GM18508 (cell line): ENCODE measurements at regions not wholly inside any gene's neighbourhood (a gene's known extent, or its start where the extent isn't known, plus 50 kb on each side); places are given as distances from the start of the nearest gene placed in this dataset.

Source experiments
- ATAC-seq: cut with Tn5 transposase; IDR thresholded peaks from one replicate; pipeline ENCODE4 v1.9.1; 2021; ENCODE audit warnings: moderate number of reproducible peaks; ENCODE audit not compliant: insufficient read depth, unreplicated experiment

DNA sequence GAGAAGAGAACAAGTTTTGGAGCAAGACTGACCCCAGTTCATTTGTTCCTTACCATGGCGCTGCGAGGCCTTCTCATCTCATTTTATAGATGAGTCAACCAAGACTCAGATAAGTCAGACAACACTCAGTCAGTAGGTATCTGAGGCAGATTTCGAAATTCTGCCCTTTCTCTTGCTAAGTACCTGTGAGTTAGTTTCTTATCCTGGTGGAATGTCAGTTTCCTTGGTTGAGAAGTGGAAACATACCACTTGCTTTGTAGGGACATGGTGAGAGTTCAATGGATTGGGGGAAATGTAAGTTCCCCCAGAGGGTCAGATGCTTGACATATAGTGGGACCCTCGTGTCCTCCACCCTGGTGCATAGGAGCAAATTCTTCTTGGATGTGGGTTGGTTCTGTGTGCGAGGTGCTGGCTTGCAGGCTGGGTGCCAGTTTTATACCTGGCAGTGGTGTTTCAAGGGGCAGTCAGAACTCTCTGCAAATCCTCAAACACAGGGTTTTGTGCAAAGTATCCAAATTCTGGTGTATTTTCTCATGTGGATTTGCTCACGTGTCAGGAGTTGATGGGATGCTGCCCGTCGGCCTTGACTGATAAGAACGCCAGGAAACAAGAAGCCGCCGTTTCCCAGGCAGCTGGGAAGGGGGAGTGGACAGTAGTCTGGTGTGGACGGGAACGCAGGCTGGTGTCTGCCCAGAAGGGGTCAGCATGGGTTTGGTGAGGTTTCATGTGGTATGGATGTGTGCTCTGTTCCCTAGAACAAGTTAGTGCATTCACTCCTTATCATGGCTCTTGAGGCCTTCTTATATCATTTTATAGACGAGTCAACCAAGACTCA lies 61.1 kb upstream of the CIBAR2 start:
- ATAC-seq, result no peak

DNA sequence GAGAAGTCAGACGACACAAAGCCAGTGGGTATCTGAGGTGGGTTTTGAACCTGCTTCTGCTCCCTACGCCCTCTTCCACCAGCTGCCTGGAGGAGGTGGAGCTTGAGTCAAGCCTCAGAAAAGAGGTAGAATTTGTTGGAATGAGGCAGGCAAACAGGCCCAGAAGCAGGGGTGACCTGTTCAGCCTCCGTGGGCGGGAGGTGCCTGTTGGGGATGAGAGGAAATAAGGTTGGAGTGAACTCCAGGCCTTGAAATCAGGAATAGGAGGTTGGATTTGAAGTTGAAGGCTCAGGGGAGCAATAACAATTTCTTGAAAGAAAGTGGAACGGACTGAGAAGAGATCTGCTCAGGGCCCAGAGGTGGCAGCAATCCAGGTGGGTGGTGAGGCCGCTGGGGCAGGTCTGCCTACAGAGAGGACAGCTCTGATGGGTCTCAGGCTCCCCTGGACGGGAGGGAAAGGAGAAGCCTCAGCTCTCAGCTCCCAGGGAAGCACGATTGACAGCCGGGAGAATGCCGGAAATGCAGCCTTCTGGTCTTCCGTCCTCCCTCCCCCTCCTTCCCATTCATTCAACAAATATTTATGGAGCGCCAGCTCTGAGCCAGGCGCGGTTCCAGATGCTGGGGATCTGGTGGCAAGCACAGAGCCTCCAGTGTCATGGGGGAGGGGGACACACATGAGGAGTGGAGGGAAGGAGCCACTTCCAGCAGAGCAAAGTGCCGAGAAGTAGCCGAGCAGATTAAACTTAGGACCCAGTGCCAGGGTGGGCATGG lies 61.9 kb upstream of the CIBAR2 start:
- ATAC-seq, result no peak

DNA sequence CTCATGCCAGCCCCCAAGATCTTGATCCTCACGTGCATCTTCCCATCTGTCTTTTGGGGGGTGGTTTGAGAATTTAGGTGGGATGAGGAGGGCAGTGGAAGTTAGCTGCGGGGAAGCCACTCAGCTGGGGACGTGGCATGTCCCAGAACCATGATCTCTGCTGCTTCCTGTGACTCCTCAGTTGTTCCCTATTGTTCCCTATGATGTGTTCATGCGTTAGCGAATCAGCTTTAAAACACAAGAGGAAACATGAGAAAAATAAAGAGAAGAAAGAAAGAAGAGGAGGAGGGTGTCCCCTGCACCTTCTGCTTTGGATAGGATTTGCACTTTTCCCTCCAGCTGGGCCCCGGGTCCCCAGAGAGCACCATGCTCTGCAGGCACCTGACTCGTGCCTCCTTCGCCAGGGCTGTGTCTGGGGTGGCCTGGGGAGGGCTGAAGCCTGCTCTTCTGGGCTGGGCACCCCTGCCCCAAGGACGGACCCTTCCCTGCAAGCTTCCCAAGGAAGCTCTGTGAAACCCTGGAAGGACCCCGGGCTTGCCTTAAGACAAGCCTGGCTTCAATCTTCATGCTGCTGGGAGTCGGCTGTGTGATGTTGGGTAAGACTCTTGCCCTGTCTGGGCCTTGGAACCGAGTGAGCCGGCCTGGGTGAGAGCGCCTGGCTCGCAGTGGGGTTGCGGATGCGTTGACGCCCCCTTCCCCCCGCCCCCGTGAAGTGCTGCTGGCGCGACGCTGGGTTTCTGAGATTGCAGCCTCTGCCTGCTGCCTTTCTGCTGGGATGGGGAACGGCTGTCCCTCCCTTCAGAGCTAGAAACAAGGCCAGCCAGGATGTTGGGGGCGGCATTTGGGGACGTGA lies 62.8 kb upstream of the CIBAR2 start:
- no peak for ATAC-seq

DNA sequence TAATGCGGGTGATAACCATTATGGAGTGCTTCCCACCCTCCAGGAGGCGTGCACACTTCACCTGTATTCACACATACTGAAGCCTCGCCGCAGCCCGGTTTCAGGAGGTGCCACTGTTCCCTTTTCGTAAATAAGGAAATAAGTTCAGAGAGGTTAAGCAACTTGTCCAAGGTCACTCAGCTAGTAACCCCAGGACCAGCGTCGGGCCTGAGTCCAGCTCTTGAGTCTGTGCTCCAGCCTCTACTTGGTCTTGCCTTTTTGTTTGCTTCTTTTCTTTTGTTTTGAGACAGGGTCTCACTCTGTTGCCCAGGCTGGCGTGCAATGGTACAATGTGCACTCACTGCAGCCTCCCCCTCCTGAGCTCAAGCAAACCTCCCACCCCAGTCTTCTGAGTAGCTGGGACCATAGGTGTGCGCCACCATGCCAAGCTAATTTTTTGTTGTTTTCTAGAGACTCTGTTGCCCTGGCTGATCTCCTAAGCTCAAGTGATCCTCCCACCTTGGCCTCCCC lies 63.5 kb upstream of the CIBAR2 start:
- ATAC-seq, result no peak

DNA sequence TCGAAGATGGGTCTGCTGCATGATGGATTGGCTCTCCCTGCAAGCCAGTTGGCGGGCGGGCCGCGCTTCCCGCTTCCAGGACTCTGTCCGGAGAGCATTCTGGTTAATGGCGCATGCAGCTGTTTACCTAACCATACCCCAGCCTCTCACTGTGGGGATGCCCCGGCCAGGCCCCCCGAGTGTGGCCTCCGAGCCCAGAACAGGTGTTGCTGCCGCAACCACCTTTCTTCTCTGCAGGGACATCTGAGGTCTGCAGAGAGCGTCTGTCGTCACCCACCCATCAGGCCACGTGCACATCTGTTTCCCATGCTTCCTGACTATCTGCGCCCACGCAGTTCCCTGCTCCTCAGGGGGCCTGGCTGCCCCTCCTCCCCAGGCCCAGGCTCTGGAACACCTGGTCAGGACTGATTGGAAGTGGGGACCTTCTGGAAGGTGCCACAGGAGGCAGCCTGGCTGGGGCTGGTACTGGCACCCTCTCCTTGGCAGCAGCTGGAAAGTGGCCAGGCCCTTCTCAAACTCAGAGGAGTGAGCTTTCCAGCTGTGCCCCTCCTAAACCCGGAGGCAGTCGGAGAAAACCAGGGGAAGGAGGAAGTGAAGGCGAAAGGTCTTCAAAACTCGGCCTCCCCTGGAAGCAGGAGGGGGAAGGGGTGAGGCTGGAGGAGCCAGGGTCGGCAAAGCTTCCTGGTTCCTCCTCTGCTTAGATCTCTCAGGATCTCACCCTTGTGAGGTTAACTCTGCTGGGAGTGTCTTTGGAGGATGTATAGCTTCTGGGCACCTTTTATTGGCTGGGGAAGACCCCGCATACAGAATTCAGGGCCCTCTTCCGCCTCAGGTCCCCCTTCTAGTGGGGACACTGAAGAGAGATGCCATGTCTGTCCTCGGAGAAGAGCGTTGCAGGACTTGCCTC lies 64.5 kb upstream of the CIBAR2 start:
- ATAC-seq, result no peak

DNA sequence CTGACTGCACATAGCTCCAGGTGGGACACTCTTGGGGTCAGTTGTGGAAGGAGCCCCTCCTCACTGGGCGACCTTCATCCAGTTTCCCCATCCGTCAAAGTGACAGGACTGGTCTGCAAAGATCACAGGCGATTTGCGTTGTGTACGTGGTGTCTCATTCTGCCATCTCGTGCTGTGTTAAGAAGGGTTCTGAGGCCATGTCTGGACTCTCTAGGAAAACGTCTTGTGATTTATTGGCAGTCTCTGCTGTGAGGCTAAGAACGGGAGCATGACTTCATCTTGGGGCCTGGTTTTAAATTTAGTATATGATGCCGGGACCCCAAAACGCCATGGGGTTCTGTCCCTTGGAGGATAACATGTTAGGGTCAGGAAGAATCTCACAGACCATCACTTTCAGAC lies 65.2 kb upstream of the CIBAR2 start:
- ATAC-seq, result no peak

DNA sequence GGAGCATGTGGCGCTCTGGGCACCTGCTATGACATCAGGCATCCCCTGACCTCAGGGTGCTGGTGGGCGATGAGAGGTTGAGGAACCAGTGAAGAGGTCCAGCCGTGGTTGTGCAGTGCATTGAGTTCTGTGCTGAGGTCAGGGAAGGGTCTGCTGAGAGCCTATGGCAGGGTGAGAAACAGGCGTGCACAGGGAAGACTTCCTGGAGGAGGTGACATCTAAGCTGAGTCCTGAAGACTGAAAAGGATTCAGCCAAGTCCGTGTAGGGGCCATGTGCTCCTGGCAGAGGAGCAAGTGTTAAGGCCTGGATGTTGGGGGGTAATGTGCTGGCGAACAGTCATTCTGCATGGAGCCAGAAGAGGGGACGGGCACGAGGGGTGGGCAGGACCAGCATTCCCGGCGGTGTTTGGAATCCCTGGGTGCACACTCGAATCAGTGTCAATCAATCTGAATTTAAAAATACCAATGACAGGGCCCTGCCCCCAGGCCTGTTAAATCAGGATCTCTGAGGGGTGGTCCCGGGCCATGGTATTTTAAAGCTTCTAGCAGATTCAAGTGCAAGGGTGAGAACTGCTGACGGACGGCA lies 65.8 kb upstream of the CIBAR2 start:
- ATAC-seq, result no peak

DNA sequence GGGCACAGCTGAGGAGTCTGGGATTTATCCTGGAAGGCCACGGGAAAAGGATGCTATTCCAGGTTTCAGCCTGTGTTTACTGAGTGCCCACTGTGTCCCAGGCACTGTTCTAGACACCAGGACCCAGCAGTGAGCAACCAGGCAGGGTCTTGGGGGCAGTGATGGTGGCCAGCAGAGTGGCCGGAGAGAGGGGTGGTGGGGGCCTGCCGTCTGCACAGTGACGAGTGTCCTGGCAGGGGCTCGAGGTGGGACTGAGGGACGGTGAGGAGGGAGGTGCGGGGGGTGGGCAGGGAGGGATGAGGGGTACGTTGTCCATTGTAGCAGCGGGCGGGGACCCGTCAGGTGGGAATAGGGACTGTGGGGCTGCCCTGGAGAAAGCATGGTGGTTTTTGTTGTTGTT lies 66.3 kb upstream of the CIBAR2 start:
- no peak for ATAC-seq

DNA sequence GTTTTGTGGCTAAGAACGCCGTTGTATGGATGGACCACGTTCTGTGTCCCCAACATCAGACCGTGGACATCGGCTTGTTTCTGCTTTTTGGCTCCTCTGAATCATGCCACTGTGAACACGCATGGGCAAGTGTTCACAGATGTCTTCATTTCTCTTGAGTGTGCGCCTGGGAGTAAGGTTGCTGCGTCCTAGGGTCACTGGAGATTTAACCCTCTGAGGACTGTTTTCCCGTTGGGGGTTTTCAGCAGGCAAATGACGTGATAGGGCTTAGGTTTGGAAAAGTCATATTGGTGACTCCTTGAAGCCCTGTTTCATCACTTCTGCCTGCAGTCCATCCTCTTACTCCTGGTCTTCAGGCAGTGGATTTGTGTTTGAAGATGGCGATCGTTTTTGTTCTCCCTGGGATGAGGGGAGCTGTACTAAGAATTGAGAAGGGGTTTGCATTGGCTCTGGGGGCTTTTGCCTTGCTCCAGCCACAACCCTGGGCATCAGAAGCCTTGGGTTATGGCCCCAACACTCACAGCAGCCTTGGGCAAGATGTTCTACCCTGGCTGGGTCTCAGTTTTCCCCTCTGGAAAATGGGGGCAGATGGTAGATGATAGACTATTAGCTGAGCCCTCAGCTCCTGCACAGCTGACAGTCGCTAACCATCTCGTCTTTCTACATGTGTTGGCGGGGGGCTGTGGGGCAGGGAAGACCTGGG lies 67.2 kb upstream of the CIBAR2 start:
- no peak for ATAC-seq

DNA sequence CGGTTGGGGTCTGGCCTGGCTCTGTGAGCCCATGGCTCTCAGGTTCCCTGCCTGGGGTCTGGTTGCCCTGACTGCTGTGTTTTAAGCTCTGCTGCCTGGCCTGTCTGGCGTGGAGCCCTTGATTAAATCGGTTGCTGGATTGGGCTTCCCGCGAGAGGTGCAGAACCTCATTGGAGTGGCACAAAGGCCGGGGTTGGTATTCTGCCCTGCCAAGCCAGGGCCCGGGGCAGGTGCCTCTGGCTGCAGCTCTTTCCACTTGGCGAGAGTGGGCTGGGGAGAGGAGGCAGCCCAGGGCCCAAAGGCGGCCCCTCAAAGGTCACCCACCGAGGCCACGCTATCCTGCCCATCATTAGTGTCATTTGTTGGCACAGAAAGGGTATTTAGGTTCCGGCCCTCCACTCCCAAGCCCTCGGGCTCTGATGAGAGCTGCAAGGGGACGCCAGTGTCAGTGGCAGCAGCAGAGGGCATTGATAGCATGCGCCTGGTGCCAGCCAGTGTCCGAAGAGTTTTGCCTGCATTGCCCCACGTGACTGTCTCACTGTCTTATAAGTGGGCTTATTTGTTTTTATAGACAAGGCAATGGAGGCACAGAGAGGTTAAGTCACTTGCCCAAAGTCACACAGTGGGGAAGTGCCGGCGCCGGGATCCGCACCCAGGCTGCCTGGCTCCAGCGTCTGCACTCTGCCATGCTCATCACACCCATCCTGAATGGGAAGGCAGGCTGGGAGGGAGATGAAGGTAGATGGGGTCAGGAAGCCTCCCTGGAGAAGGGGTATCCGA lies 68.0 kb upstream of the CIBAR2 start:
- ATAC-seq, result no peak

DNA sequence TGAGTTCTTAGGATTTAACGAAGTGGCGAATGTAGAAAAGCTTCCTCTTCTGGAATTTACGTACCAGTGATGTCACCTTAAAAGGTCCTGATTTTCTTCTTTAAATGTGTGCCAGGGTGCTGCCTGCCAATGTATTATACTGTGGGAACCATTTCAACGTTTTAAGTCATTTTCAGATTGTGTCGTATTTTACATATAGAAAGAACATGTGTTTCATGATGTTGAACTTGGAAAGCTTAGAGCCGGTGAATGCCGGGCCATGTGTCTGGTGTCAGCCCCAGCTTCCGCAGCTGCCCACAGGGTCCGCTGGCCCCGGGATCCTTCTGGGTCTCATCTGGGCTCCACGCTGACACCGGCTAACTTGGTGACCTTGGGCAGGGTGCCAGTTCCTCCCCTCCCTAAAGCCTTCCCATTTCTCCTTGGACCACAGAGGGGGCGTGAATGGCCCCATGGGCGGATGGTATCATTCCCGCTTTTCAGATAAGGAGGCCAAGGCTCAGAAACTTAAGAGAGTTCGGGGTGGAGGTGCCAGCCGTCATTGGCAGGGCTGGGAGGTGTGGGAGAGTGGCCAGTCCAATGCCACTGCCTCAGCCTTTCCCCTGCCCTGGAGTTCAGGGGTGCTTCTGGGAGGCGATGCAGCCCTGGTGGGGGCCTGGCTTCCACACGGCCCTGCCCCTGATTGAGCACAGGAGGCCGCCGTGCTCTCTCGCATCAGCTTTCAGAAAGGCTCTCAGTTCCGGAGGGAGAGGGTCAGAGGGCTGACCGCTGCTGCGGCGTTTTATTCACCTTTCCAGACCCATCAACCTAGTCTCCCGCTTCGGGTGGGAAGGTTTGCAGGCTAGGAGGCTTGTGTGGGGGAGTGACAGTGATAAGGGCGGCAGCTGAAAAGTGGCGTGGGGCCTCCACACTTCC lies 68.8 kb upstream of the CIBAR2 start:
- ATAC-seq, result no peak

DNA sequence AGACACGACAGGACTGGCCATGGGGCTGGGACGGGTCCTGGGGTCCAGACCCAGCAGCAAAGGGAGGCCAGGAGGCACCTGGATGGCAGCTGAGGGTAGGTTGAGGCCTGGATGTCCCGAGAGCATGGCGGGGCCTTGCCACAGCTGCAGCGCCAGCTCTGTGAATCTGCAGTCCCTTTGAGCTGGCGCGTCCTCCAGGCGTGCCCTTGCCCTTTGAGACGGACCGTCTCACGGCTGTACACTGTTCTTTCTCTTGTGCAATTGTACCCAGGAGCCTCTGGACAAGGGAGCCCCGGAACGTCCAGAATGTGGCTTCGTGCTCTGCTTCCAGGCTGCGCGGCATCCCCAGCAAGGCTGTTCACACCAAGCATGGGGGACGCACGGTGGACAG lies 69.5 kb upstream of the CIBAR2 start:
- no peak for ATAC-seq

DNA sequence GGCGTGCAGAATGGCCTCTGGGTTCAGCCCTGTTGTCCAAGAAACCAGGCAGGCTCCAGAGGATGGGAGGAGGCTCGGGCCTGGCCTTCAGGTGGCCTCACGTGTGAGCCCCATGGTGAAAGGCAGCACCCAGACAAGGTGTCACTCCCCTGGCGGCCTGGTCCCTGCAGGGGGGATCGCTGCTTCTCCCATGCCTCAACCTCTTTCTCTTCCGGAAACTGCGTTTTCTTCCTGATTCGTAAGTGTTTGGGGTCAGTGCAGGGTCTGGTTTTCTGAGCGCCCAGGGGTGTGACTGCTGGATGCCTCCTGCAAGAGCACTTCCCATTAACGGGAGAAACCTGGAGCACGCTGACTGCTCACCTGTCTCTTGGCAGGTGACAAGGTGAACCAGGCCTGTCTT lies 70.0 kb upstream of the CIBAR2 start:
- ATAC-seq, result no peak

DNA sequence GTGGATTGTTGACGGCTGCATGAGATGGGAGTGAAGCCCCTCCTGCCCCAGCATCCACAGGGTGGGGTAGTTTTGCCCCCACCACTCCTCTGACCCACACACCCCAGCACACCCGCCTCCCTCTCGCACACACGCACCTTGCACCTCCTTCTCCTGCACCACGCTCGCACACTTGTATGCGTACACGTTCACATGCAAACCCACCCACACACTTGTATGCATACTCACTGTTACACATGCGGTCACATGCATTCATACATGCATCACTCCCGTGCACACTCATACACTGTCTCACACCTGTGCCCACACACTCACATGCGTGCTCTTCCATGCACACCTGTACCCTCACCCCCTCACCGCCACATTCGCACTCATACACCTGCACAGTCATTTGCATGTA lies 70.5 kb upstream of the CIBAR2 start:
- ATAC-seq, result no peak

DNA sequence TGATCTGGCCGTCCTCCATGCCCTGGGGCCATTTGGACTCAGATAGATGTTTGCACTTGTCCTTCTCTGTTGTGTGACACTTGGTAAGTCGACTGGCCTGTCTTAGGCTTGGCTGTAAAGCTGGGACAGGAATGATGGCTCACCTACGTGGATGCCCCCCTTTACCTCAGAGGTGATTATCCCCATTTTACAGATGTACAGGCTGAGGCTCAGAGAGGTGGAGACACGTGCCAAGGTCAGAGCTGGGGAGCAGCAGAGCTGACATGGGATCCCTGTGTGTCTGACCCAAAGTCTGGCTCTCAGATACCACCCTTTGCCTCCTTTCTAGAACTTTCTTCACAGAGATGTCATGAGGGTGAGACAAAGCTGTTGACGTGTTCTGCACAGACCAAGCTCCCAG lies 71.3 kb upstream of the CIBAR2 start:
- no peak for ATAC-seq

DNA sequence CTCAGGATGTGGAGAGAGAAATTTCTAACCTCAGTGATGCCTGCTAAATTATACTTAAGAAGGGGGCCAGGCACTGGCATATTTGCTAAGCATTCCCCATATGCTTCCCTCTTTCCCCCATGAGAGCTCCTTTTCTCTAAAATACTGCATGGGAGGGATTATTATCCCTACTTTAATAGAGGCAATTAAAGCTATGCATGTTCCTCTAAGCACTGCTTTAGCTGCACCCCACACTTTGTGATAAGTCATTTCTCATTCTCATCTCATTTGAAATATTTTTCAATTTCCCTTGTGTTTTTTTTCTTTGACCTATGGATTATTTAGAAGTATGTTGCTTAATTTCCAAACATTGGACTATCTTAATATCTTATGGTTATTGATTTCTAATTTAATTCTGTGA lies 72.1 kb upstream of the CIBAR2 start:
- ATAC-seq, result no peak
